ENCODE measurements at regions not wholly inside any gene's neighbourhood (a gene's known extent, or its start where the extent isn't known, plus 50 kb on each side); places are given as distances from the start of the nearest gene placed in this dataset.

- no peaks in the 10 kb centered on the region for H3K4me1 ChIP-seq (ENCODE audit: control insufficient read depth, extremely low read depth, insufficient read depth, low read length)
- no peaks in the 10 kb centered on the region for H3K79me2 ChIP-seq (ENCODE audit: control insufficient read depth, insufficient read depth, low read length)
- H2AFZ ChIP-seq (ENCODE audit: control insufficient read depth, low read length): no peak overlapping the region
- no peak overlapping the region for H3K9ac ChIP-seq (ENCODE audit: control insufficient read depth, extremely low read depth, insufficient read depth, low read length)
- dilution Hi-C loops (cut with MboI; ENCODE audit: extremely low pct_ligation_motif_present, low sequenced_read_pairs): no loop called here
- no peaks in the 10 kb centered on the region for H3K9me1 ChIP-seq (ENCODE audit: control insufficient read depth, extremely low read depth, insufficient read depth, low read length)
- no peaks in the 10 kb centered on the region for H3K36me3 ChIP-seq (ENCODE audit: control insufficient read depth in 2 of 2, extremely low read depth in 1 of 2, insufficient read depth in 2 of 2, low read length in 2 of 2)
- H3K4me3 ChIP-seq (ENCODE audit: control insufficient read depth in 2 of 3, extremely low read depth in 1 of 3, insufficient read depth in 2 of 3, low read depth in 1 of 3, low read length in 3 of 3): no peak overlapping the region
- DNase-seq (ENCODE audit: low read depth, low spot score) (no peak), FAIRE-seq (no peak)
- no peak overlapping the region for H3K27ac ChIP-seq (ENCODE audit: control insufficient read depth, insufficient read depth, low read length)
- no peaks in the 10 kb centered on the region for H4K20me1 ChIP-seq (ENCODE audit: control insufficient read depth, extremely low read depth, insufficient read depth, low read length)
- H3K27me3 ChIP-seq (ENCODE audit: control insufficient read depth, extremely low read depth, insufficient read depth, low read length): peaks cover 5% of the 10 kb centered on the region
- no peaks in the 10 kb centered on the region for H3K9me3 ChIP-seq (ENCODE audit: control insufficient read depth, low read depth, low read length)
- no peak overlapping the region for H3K4me2 ChIP-seq (ENCODE audit: control insufficient read depth, extremely low read depth, insufficient read depth, low read depth, low read length)
- TF ChIP-seq CTCF (optimal IDR thresholded peaks at IDR 0.05 in 1 of 3, IDR thresholded peaks at IDR 0.05 in 1 of 3, conservative IDR thresholded peaks at IDR 0.05 in 1 of 3; ENCODE audit: extremely low read depth in 1 of 3, insufficient read depth in 2 of 3, low read length in 3 of 3) (no peak), EZH2 (IDR thresholded peaks at IDR 0.05; ENCODE audit: low read length) (no peak)
Observed at GRCh38 chr4:89519771-89520320, 212.2 kb upstream of the GPRIN3 start.

GRCh38 chr4:89518259-89518658, 210.7 kb upstream of the GPRIN3 start:
- Histone ChIP-seq H3K9me1 (ENCODE audit: control insufficient read depth, extremely low read depth, insufficient read depth, low read length) (no peaks in the 10 kb centered on the region), H3K36me3 (ENCODE audit: control insufficient read depth in 2 of 2, extremely low read depth in 1 of 2, insufficient read depth in 2 of 2, low read length in 2 of 2) (no peaks in the 10 kb centered on the region), H3K4me2 (ENCODE audit: control insufficient read depth, extremely low read depth, insufficient read depth, low read depth, low read length) (no peak overlapping the region), H4K20me1 (ENCODE audit: control insufficient read depth, extremely low read depth, insufficient read depth, low read length) (no peaks in the 10 kb centered on the region), H3K79me2 (ENCODE audit: control insufficient read depth, insufficient read depth, low read length) (no peaks in the 10 kb centered on the region), H3K4me3 (ENCODE audit: control insufficient read depth in 2 of 3, extremely low read depth in 1 of 3, insufficient read depth in 2 of 3, low read depth in 1 of 3, low read length in 3 of 3) (no peak overlapping the region), H3K9me3 (ENCODE audit: control insufficient read depth, low read depth, low read length) (no peaks in the 10 kb centered on the region), H2AFZ (ENCODE audit: control insufficient read depth, low read length) (no peak overlapping the region), H3K27ac (ENCODE audit: control insufficient read depth, insufficient read depth, low read length) (no peak overlapping the region), H3K27me3 (ENCODE audit: control insufficient read depth, extremely low read depth, insufficient read depth, low read length) (peaks cover 5% of the 10 kb centered on the region), H3K9ac (ENCODE audit: control insufficient read depth, extremely low read depth, insufficient read depth, low read length) (no peak overlapping the region), H3K4me1 (ENCODE audit: control insufficient read depth, extremely low read depth, insufficient read depth, low read length) (no peaks in the 10 kb centered on the region)
- dilution Hi-C loops (cut with MboI; ENCODE audit: extremely low pct_ligation_motif_present, low sequenced_read_pairs): no loop called here
- DNase-seq (ENCODE audit: low read depth, low spot score) (no peak), FAIRE-seq (no peak)
- TF ChIP-seq CTCF (optimal IDR thresholded peaks at IDR 0.05 in 1 of 3, IDR thresholded peaks at IDR 0.05 in 1 of 3, conservative IDR thresholded peaks at IDR 0.05 in 1 of 3; ENCODE audit: extremely low read depth in 1 of 3, insufficient read depth in 2 of 3, low read length in 3 of 3) (no peak), EZH2 (IDR thresholded peaks at IDR 0.05; ENCODE audit: low read length) (no peak)

Measured in keratinocyte (primary cell).